GM19324 (cell line): ENCODE measurements at regions not wholly inside any gene's neighbourhood (a gene's known extent, or its start where the extent isn't known, plus 50 kb on each side); places are given as distances from the start of the nearest gene placed in this dataset.

Experiments used
- ATAC-seq: cut with Tn5 transposase; IDR thresholded peaks from one replicate; pipeline ENCODE4 v1.9.1; 2021; ENCODE audit warnings: mild to moderate bottlenecking, moderate library complexity; ENCODE audit not compliant: unreplicated experiment, low FRiP score

DNA sequence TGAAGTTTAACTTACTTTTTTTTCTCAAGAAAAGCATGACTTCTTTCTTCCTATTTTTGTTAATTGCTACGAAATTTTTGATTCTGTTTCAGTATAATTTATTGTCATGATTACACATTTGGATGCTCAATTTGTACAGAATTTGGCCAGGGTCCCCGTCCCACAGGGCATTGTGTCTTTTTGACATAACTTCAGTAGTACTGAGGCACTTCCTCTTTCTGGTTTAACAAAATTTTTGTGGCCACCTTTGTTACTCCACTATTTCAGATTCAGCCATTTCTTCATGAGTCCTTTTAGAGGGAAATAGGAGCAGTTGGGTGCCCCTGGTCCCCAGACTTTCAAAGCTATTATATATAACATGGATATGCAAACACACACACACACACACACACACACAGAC, 1248.7 kb downstream of the PCDH7 start:
- no peak for ATAC-seq

DNA sequence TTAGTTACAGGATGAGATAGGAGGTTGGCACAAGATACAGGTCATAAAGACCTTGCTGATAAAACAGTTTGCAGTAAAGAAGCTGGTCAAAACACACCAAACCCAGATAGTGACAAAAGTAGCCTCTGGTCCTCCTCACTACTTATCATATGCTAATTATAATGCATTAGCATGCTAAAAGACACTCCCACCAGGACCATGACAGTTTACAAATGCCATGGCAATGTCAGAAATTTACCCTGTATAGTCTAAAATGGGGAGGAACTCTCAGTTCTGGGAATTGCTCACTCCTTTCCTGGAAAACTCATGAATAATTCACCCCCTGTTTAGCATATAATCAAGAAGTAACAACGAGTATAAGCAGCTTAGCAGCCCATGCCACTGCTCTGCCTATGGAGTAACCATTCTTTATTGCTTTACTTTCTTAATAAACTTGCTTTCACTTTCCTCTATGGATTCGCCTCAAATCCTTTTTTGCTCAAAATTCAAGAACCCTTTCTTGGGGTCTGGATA, 1254.4 kb downstream of the PCDH7 start:
- ATAC-seq = no peak

DNA sequence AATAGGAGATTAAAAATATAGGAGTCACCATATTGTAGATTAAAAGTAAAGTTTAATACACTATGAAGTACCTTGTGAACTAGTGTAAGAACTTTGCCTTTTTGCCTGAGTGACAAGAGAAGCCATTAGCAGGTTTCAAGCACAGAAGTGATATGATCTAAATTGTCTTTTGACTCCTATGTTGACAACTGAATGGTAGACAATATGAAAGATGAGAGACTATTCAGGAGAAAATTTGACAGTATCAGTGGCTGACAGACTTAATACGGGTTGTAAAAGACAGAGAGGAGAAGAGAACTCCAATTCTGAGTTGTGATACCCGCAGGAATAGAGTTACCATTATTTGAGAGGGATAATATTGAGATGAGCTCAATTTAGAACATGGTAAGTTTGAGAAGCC, 1259.8 kb downstream of the PCDH7 start:
- ATAC-seq = no peak

DNA sequence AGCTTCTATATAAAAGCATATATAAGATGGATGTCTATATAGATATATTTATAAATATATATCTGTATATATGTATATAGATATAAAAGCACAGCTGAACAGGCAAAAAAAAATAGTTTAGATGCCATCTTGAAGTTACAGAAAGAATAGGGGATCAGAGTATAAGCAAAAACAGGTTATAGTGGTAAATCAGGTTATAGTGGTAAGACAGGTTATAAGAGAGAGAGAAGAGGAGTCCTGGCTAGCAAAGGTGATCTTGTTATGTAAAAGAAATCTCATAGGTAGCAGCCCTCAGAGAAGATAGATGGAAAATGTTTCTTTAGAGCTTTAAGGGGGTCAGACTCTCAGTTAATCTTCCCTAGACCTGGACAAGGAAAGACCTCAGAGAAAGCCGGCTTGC, 1263.1 kb downstream of the PCDH7 start:
- no peak for ATAC-seq

DNA sequence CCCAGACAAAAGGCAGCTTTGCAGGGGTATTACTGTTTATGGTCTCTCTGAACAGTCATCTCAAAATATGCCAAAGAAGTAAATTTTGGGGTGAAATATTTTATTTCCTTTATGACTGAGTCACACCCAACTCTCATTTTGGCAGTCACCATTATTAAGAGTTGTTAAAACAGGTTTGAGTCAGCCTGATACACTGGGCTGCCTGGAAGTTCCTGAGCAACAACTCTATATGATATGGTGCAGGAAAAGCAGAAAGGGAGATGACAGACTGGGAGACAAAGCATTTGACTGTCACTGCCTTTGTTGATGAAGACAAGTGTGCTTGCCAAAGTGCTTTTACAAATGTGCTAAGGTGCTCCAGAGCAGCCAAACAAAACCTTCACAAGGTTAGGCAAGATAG, 1263.5 kb downstream of the PCDH7 start:
- no peak for ATAC-seq

DNA sequence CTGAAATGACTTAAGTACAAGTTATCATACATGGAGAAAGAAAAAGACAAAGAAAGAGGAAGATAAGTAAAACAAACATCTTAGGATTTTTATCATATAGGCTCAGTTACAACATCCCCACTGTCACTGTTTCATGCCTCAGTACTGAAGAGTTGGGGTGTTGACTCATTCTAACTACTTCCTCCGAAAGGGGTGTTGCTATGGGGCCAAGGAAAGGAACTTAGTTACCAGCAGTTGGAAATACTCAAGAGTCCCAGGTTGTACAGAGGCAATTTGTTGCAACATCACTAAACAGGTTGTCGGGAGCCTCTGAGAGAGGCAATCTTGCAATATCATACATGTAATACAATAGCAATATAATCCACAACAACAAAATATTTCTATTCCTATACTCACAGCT, 1264.7 kb downstream of the PCDH7 start:
- ATAC-seq = no peak

DNA sequence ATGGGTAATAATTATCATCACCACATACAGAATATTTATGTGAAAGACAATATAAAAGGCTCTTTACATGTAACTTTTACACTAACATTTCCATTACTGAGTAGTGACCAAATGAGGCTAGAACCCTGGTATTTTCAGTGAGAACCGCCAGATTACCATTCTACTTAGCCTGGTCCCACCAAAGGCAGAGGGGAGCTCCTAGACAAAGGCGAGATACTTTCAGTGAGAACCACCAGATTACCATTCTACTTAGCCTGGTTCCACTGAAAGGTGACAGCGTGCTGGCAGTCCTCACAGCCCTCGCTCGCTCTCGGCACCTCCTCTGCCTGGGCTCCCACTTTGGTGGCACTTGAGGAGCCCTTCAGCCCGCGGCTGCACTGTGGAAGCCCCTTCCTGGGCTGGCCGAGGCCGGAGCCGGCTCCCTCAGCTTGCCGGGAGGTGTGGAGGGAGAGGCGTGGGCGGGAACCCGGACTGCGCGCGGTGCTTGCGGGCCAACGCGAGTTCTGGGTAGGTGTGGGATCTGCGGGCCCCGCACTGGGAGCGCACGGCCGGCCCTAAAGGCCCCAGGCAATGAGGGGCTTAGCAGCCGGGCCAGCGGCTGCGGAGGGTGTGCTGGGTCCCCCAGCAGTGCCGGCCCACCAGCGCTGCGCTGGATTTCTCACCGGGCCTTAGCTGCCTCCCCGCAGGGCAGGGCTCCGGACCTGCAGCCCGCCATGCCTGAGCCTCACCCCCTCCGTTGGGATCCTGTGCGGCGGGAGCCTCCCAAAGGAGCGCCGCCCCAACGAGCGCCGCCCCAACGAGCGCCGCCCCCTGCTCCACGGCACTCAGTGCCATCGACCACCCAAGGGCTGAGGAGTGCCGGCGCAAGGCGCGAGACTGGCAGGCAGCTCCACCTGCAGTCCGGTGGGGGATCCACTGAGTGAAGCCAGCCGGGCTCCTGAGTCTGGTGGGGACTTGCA, 1276.1 kb downstream of the PCDH7 start:
- no peak for ATAC-seq

DNA sequence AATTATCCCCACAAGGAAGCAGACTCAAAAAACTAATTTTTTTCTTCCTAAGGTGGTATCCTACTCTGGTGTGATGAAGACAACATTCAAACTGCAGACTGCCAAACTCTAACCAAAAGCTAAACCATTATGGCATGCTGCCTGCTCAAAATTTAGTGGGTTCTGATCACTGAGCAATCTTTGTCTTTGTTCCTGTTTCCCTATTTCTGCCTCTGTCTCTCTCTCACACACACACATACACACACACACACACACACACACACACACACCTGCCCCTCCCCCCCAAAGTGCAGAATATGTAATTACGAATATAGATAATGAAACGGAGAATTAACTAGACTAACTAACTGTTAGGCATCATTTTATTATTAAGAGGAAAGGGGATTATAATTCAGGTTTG, 1278.6 kb downstream of the PCDH7 start:
- no peak for ATAC-seq

DNA sequence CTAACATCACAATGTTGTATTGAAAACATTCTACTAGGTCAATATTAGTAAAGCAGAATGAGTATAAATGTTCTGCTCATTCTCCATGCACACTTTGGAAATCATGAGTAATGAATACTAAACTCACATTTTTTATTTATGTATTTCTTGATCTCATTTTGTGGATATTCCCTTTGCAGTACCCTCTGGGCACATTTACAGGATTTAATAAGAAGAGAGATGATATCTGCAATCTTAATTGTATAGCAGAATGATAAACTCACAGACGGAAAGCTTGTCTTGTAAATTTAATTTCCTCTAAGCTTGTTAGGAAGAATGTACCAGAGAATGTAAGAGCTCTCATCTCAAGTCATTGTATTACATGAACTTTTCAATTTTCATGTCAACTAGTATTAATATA, 1279.7 kb downstream of the PCDH7 start:
- ATAC-seq = no peak

DNA sequence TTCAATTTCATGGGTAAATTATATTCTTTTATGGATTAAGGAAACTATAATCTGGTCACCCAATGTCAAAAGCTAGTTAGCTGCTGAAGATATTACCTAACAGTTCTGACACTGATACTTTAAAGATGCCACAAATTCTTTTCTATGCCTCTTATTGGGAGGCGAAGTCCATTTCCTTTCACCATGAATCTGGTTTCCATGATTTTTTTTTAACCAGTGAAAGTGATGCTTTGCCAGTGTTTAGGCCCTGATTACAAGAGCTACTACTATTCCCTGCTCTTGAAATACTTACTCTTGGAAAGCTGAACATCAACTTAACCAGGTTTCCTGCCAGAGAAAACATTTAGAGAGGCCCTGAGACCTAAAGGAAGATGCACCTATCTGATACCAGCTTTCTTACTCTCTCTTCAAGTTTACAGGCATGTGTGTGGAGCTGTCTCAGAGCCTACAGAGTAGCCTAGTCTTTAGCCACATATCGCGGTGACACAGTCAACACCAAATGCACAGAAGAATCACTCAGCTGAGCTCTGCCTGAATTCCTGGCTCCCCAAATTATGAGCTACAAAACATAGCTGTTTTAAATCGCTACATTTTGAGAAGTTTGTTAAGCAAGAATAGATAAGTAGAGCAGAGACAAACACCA, 1280.8 kb downstream of the PCDH7 start:
- ATAC-seq = no peak

DNA sequence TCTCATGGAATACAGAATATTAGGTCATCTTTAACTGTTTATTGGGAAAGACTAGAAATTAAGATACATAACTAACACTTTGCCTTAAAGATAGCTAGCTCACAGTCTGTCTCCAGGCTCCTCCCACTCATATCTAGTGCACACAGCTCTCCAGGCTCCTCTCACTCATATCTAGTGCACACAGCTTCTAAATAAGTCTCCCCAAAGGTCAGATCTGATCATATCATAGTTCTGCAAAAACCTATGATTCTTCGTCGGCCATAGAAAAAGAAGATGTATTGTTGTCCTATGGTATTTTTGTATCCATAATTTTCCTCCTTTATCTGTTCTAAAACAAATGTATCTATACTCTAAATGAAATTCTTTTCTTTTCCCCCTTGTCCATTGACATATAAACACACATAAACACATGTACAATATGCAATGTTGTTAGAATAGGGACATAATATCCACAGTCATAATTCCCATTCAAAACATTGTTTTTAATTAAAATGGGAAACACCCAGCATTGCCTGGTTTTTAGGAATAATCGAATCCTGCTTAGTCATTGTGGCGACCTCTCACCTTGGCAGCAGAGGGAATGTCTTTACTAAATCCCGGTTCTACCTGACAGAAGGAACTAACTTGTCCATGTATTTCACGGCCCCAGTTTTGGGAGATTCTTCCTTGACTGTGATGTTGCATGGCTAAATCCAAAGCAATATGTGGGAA, 1282.0 kb downstream of the PCDH7 start:
- no peak for ATAC-seq

DNA sequence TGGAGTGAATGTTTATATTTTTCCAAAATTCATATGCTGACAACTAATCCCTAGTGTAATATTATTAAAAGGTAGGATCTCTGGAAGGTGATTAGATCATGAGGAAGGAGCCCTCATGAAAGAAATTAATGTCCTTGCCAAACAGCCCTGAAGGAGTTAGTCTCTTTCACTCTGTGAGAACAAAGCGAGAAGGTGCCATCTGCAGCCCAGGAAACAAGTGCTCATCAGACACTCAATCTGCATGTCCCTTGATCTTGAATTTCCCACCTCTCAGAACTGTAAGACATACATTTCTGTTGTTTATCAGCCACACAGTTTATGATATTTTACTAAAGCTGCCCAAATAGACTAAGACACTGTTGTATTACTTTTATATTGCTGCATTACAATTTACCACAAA, 1283.4 kb downstream of the PCDH7 start:
- no peak for ATAC-seq

DNA sequence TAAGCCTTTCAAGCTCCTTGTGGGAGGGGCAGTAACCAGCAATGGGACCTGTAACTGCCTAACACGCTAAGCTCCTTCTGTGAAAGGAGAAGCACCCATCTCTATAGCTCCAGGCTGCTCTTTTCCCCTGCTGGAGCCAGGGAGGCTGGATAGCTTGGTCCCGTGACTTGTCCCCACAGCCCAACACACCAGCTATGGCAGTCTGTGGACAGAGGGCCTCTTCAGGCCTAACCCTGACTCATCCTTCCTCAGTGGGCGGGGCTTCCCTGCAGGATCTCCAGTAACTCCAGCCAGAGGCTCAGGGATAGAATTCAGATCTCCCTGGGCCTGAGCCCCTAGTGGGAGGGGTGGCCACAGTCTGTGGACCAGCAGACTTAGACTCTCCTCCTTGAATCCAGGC, 1290.1 kb downstream of the PCDH7 start:
- no peak for ATAC-seq

DNA sequence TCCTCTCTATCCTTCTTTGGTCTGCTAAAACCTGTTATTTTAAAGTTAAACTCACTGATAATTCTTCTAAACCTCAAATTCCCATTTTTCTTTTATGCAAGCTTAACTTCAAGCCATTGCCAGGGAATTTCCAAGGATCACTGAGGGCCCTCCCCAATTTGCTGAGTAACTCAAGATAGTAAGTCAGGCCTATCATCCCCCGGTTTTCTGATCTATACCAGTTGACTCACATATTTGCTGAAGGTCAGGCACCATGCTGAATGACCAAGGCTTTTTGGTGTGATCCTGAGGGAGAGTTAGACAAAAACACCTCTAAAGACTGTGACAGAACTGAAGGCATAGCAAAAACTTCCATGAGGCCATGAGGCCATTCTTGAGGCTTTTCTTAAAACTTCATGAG, 1301.9 kb downstream of the PCDH7 start:
- no peak for ATAC-seq

DNA sequence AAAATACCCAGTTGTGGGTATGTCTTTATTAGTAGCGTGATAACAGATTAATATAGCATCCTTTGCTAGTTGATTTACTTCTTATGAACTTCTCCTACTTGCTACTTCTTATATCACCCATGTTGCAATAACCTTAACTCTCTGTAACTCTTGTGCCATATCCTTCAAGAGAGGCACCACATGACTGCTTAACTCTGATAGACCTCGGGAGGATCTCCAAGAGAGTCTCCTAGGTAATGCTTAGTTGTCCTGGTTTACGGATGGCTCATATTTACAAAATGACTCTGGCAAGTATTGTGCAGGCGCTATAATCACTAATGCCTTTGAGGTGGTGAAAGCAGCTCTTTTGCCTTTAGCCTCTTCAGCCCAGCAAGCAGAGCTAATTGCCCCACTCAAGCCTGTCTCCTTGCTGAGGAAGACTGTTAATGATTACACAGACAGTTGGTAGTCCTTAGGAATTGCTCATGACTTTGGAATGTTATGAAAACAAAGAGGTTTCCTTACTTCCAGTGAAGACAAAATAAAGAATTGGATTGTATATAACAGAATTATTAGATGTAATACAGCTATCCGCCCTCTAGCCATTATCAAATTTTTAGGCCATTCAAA, 1305.8 kb downstream of the PCDH7 start:
- ATAC-seq = no peak

DNA sequence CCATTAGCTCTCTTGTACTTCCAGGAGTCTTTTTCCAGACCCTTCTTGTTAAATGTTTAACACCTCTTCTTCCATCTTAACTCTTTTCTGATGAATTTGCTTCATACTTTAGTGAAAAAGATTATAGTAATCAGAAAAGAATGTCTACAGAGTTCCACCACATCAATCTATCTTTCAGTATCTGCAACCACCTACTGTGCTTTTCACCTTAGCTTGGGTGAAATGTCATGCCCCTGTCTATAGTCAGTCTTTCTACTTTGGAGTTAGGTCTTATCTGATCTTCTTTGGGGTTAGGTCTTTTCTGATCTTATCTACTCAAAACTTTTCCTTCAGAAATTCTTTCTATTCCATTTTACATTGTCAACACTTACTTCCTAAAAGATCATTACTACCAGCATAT, 1310.2 kb downstream of the PCDH7 start:
- no peak for ATAC-seq

DNA sequence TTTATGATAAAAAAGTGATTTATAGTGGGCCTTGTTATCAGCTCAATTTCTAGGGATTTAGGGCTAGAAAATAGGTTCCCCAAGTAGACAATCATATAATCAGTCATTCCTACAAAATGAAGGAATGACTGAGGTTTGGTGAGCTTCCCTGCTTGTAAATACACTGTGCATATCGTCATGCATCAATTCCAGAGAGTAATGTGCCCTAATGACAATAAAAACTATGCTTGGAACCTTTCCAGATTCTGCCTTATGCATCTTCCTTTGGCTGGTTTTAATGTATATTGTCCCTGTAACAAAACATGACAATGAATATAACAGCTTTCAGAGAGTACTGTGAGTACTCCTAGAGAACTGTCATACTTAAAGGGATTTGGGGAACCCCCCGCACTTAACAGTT, 1310.9 kb downstream of the PCDH7 start:
- ATAC-seq = no peak

DNA sequence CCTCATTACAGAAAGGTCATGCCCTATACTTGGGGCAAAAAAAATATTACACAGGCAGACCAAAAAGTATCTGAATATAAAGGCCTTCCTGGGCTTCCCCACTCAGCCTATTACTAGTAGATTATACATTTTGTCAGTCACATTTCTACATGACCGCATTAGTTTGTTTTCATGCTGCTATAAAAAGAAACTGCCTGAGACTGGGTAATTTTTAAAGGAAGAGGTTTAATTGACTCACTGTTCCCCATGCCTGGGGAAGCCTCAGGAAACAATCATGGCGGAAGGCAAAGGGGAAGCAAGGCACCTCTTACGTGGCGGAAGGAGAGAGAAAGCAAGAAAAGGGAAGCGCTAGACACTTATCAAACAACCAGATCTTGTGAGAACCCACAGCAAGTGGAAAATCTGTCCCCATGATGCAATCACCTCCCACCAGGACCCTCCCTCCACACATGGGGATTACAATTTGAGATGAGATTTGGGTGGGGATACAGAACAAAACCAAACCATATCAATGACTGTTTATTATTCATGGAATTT, 1312.0 kb downstream of the PCDH7 start:
- no peak for ATAC-seq

DNA sequence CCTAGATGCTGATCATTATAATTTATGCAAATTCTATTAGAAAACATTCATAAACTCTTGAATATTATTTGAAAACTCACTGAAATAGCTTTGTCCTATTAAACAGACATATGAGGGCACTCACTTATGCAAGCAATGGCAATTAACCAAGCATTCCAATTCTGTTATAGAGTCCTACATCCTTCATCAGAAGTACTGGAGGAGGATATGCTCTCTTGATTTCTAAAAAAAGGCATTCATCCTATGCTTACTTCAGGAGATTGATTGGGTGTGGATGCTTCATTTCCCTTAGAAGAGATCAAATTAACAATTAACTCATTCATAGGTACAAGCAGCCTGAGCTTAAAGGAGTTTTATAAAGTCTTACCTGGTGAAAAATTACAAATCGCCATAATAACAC, 1317.2 kb downstream of the PCDH7 start:
- no peak for ATAC-seq

DNA sequence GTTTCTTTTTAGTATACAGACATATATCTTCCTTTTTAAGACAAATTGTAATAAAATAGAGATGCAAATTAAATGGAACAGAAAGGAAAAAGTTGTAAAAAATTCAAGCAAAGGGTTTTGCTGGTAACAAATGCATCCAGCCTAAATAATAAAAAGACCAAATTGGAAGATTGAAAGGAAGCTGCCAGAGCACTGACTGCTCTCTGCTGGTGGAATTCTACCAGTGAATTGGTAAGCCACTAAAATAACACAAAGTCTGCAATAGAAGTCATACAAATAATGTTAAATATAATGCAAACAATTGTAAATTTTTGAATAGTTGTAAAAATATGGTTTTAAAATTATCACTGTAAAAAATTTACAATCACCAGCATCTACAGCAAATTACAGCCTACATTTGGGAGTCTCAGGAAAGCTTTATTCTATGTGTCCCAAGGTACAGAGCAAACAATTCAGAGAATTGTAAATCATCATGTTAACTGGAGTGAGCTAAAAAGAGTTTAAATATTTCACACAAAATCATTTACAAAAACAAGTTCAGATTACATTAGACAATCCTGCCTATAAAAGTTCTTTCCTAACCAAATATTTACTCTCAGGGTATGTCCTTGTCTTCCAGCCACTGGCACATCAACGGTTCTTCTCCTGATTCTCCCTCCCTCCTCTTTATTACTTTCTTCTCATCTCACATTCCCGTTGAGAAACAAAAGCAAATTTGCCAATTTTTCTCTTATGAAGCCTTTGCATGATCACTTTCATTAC, 1322.5 kb downstream of the PCDH7 start:
- no peak for ATAC-seq
